SK-N-SH treated with all-trans-retinoic acid at 6 μM for 48 hours (cell line): ENCODE measurements at regions not wholly inside any gene's neighbourhood (a gene's known extent, or its start where the extent isn't known, plus 50 kb on each side); places are given as distances from the start of the nearest gene placed in this dataset.

Experiments
- ATAC-seq: fragments of 200-7000 bp; cut with Tn5 transposase; 3 replicates; pipeline ENCODE4 v1.9.1; 2020; ENCODE audit warnings: mild to moderate bottlenecking, moderate library complexity
- ARNTL ChIP-seq: fragments of 450-650 bp; formaldehyde crosslinking; IDR thresholded peaks from 2 replicates; pipeline ENCODE4 v1.5.0; 2020; ENCODE audit warnings: low read depth, mild to moderate bottlenecking, moderate library complexity, borderline replicate concordance
- BACH2 ChIP-seq: fragments of 250-450 bp; sonication (Bioruptor Pico); IDR thresholded peaks from 2 replicates; pipeline ENCODE4 v1.9.0; 2021; ENCODE audit warnings: mild to moderate bottlenecking, borderline replicate concordance
- CSDC2 ChIP-seq: fragments of 250-450 bp; sonication (Bioruptor Pico); IDR thresholded peaks from 2 replicates; pipeline ENCODE4 v1.5.0; 2020; ENCODE audit warnings: mild to moderate bottlenecking, moderate library complexity
- ESRRG ChIP-seq: fragments of 250-450 bp; sonication (Bioruptor Pico); IDR thresholded peaks from 2 replicates; pipeline ENCODE4 v1.6.1; 2021; ENCODE audit warnings: mild to moderate bottlenecking
- GLIS3 ChIP-seq: fragments of 250-450 bp; sonication (Bioruptor Pico); IDR thresholded peaks from 2 replicates; pipeline ENCODE4 v1.5.0; 2020; ENCODE audit warnings: mild to moderate bottlenecking, moderate library complexity
- ISL1 ChIP-seq: fragments of 250-450 bp; sonication (Bioruptor Pico); IDR thresholded peaks from 2 replicates; pipeline ENCODE4 v2.1.2; 2022; ENCODE audit warnings: mild to moderate bottlenecking, moderate library complexity
- OSR1 ChIP-seq: fragments of 250-450 bp; sonication (Bioruptor Pico); IDR thresholded peaks from 2 replicates; pipeline ENCODE4 v1.8.0; 2022; ENCODE audit warnings: moderate library complexity, mild to moderate bottlenecking, inconsistent platforms
- PPARA ChIP-seq: fragments of 250-450 bp; sonication (Bioruptor Pico); IDR thresholded peaks from 2 replicates; pipeline ENCODE4 v1.5.0; 2020; ENCODE audit warnings: mild to moderate bottlenecking, borderline replicate concordance
- SNAI2 ChIP-seq: fragments of 250-450 bp; sonication (Bioruptor Pico); IDR thresholded peaks from 2 replicates; pipeline ENCODE4 v1.5.0; 2020; ENCODE audit warnings: mild to moderate bottlenecking, moderate library complexity
- TCF4 ChIP-seq: fragments of 250-450 bp; sonication (Bioruptor Pico); IDR thresholded peaks from 2 replicates; pipeline ENCODE4 v1.8.0; 2021; ENCODE audit warnings: mild to moderate bottlenecking, moderate library complexity, borderline replicate concordance
- TOX ChIP-seq: fragments of 250-450 bp; sonication (Bioruptor Pico); IDR thresholded peaks from 2 replicates; pipeline ENCODE4 v1.8.0; 2021; ENCODE audit warnings: mild to moderate bottlenecking, moderate library complexity, borderline replicate concordance
- ZC3H10 ChIP-seq: fragments of 250-450 bp; sonication (Bioruptor Pico); IDR thresholded peaks from 2 replicates; pipeline ENCODE4 v1.5.1; 2021; ENCODE audit warnings: mild to moderate bottlenecking, moderate library complexity
- ZFP3 ChIP-seq: fragments of 250-450 bp; sonication (Bioruptor Pico); IDR thresholded peaks from 2 replicates; pipeline ENCODE4 v1.5.0; 2020; ENCODE audit warnings: mild to moderate bottlenecking, moderate library complexity
- ZFP30 ChIP-seq: fragments of 450-650 bp; formaldehyde crosslinking; IDR thresholded peaks from 2 replicates; pipeline ENCODE4 v1.5.0; 2022; ENCODE audit warnings: mild to moderate bottlenecking, moderate library complexity
- ZNF565 ChIP-seq: fragments of 450-650 bp; formaldehyde crosslinking; conservative IDR thresholded peaks from 2 replicates; pipeline ENCODE4 v1.5.0; 2020; ENCODE audit warnings: low read depth, mild to moderate bottlenecking, moderate library complexity
- ZNF70 ChIP-seq: fragments of 450-650 bp; formaldehyde crosslinking; IDR thresholded peaks from 2 replicates; pipeline ENCODE4 v1.5.0; 2020; ENCODE audit warnings: mild to moderate bottlenecking, moderate library complexity
- ZNF8 ChIP-seq: fragments of 450-650 bp; formaldehyde crosslinking; IDR thresholded peaks from 2 replicates; pipeline ENCODE4 v1.5.0; 2020; ENCODE audit warnings: mild to moderate bottlenecking, moderate library complexity
- TF ChIP-seq, protein P1 (sequence below): fragments of 250-450 bp; sonication (Bioruptor Pico); IDR thresholded peaks from 2 replicates; pipeline ENCODE4 v1.5.1; 2020; ENCODE audit warnings: low read depth, mild to moderate bottlenecking, moderate library complexity
- TF ChIP-seq, protein P2 (sequence below): fragments of 250-450 bp; sonication (Bioruptor Pico); IDR thresholded peaks from 2 replicates; pipeline ENCODE4 v1.8.0; 2020; ENCODE audit warnings: mild to moderate bottlenecking, moderate library complexity, borderline replicate concordance
- TF ChIP-seq, protein P3 (sequence below): fragments of 250-450 bp; sonication (Bioruptor Pico); IDR thresholded peaks from 2 replicates; pipeline ENCODE4 v1.5.0; 2020; ENCODE audit warnings: mild to moderate bottlenecking, moderate library complexity
- TF ChIP-seq, protein P4 (sequence below): fragments of 250-450 bp; sonication (Bioruptor Pico); IDR thresholded peaks from 2 replicates; pipeline ENCODE4 v1.5.1; 2021; ENCODE audit warnings: mild to moderate bottlenecking, moderate library complexity

DNA sequence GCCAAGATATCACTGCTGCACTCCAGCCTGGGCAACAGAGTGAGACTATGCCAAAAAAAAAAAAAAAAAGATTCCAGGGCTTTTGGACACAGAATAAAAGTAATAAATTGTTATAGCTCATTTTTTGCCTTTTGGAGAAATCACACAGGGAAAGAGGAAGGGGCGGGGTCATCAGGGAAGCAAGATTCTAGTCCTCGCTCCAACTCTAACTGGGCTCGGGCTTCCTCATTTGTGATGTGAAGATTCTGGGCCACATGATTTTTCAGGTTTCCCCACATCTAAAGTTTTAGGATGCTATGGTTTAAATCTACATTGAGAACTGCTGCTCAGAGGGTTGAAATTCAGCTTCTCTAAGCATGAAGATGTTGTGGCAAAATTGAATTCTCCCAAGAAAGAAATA is 179.3 kb upstream of the PLXNA2 start:
- ATAC-seq = no peak
- TF ChIP-seq GLIS3 (CRISPR knock-in tag) = no peak
- TF ChIP-seq, protein P1, sequence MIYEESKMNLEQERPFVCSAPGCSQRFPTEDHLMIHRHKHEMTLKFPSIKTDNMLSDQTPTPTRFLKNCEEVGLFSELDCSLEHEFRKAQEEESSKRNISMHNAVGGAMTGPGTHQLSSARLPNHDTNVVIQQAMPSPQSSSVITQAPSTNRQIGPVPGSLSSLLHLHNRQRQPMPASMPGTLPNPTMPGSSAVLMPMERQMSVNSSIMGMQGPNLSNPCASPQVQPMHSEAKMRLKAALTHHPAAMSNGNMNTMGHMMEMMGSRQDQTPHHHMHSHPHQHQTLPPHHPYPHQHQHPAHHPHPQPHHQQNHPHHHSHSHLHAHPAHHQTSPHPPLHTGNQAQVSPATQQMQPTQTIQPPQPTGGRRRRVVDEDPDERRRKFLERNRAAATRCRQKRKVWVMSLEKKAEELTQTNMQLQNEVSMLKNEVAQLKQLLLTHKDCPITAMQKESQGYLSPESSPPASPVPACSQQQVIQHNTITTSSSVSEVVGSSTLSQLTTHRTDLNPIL (CRISPR knock-in tag) = no peak
- no peak for TF ChIP-seq ZNF565 (CRISPR knock-in tag)
- no peak for TF ChIP-seq ZFP30 (CRISPR knock-in tag)
- TF ChIP-seq SNAI2 (CRISPR knock-in tag) = no peak
- TF ChIP-seq, protein P2, sequence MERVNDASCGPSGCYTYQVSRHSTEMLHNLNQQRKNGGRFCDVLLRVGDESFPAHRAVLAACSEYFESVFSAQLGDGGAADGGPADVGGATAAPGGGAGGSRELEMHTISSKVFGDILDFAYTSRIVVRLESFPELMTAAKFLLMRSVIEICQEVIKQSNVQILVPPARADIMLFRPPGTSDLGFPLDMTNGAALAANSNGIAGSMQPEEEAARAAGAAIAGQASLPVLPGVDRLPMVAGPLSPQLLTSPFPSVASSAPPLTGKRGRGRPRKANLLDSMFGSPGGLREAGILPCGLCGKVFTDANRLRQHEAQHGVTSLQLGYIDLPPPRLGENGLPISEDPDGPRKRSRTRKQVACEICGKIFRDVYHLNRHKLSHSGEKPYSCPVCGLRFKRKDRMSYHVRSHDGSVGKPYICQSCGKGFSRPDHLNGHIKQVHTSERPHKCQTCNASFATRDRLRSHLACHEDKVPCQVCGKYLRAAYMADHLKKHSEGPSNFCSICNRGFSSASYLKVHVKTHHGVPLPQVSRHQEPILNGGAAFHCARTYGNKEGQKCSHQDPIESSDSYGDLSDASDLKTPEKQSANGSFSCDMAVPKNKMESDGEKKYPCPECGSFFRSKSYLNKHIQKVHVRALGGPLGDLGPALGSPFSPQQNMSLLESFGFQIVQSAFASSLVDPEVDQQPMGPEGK (CRISPR knock-in tag) = no peak
- TF ChIP-seq ISL1 (CRISPR knock-in tag) = no peak
- TF ChIP-seq ESRRG (CRISPR knock-in tag) = no peak
- TF ChIP-seq ZFP3 (CRISPR knock-in tag) = no peak
- no peak for TF ChIP-seq BACH2 (CRISPR knock-in tag)
- no peak for TF ChIP-seq TOX (CRISPR knock-in tag)
- TF ChIP-seq ZNF70 (CRISPR knock-in tag) = no peak
- TF ChIP-seq, protein P3, sequence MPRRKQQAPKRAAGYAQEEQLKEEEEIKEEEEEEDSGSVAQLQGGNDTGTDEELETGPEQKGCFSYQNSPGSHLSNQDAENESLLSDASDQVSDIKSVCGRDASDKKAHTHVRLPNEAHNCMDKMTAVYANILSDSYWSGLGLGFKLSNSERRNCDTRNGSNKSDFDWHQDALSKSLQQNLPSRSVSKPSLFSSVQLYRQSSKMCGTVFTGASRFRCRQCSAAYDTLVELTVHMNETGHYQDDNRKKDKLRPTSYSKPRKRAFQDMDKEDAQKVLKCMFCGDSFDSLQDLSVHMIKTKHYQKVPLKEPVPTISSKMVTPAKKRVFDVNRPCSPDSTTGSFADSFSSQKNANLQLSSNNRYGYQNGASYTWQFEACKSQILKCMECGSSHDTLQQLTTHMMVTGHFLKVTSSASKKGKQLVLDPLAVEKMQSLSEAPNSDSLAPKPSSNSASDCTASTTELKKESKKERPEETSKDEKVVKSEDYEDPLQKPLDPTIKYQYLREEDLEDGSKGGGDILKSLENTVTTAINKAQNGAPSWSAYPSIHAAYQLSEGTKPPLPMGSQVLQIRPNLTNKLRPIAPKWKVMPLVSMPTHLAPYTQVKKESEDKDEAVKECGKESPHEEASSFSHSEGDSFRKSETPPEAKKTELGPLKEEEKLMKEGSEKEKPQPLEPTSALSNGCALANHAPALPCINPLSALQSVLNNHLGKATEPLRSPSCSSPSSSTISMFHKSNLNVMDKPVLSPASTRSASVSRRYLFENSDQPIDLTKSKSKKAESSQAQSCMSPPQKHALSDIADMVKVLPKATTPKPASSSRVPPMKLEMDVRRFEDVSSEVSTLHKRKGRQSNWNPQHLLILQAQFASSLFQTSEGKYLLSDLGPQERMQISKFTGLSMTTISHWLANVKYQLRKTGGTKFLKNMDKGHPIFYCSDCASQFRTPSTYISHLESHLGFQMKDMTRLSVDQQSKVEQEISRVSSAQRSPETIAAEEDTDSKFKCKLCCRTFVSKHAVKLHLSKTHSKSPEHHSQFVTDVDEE = no peak
- TF ChIP-seq, protein P4, sequence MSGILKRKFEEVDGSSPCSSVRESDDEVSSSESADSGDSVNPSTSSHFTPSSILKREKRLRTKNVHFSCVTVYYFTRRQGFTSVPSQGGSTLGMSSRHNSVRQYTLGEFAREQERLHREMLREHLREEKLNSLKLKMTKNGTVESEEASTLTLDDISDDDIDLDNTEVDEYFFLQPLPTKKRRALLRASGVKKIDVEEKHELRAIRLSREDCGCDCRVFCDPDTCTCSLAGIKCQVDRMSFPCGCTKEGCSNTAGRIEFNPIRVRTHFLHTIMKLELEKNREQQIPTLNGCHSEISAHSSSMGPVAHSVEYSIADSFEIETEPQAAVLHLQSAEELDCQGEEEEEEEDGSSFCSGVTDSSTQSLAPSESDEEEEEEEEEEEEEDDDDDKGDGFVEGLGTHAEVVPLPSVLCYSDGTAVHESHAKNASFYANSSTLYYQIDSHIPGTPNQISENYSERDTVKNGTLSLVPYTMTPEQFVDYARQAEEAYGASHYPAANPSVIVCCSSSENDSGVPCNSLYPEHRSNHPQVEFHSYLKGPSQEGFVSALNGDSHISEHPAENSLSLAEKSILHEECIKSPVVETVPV (CRISPR knock-in tag) = no peak

DNA sequence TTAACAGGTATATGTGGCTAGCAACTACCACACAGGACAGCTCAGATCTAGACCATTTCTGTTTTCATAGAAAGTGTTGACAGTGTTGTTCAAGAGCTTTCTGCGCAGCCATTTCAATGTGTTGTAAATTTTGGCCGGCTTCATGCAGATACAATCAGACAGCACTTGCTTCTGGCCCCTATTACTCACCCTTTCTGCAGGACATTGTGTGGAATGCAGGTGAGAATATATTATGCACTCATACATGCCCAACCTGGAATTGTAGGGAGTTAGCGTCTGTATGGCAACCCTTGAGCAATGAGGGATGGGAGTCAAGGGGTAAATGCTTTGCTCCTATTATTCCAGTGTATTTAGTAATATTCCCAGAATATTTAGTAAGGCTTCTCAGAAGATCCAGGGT is 180.9 kb upstream of the PLXNA2 start:
- TF ChIP-seq GLIS3 (CRISPR knock-in tag) (no peak), BACH2 (CRISPR knock-in tag) (no peak), ZNF565 (CRISPR knock-in tag) (no peak), SNAI2 (CRISPR knock-in tag) (no peak), ZNF70 (CRISPR knock-in tag) (no peak), ARNTL (CRISPR knock-in tag) (no peak), OSR1 (CRISPR knock-in tag) (no peak), ZFP3 (CRISPR knock-in tag) (no peak), ESRRG (CRISPR knock-in tag) (no peak), ZNF8 (CRISPR knock-in tag) (no peak), ISL1 (CRISPR knock-in tag) (no peak), TCF4 (CRISPR knock-in tag) (no peak), PPARA (CRISPR knock-in tag) (no peak), CSDC2 (CRISPR knock-in tag) (no peak), ZFP30 (CRISPR knock-in tag) (no peak), ZC3H10 (no peak)
- TF ChIP-seq, protein P4 (CRISPR knock-in tag) = no peak
- TF ChIP-seq, protein P3 = no peak
- TF ChIP-seq, protein P2 (CRISPR knock-in tag) = no peak
- TF ChIP-seq, protein P1 (CRISPR knock-in tag) = no peak
- ATAC-seq = no peak
